Panc1 (cell line): ENCODE measurements at regions not wholly inside any gene's neighbourhood (a gene's known extent, or its start where the extent isn't known, plus 50 kb on each side); places are given as distances from the start of the nearest gene placed in this dataset.

ENCODE experiments used
- ATAC-seq: fragments of 200-7000 bp; cut with Tn5 transposase; 2 replicates; pipeline ENCODE4 v1.9.1; 2020; ENCODE audit warnings: mild to moderate bottlenecking, moderate library complexity
- BruUV-seq: library from RNA; stranded (reverse); fragments of 400-500 nt; replicated peaks from 2 replicates; lab custom pipeline; 2021; lab: Mats Ljungman, UMichigan
- CTCF ChIA-PET: fragments of 300-600 bp; sonication (Branson Sonifier 250); formaldehyde crosslinking; loops from one replicate; lab custom pipeline; 2022; ENCODE audit warnings: antibody characterized with exemption; lab: Charles Lee
- POLR2A ChIA-PET: fragments of 300-600 bp; sonication (Branson Sonifier 250); formaldehyde crosslinking; loops from one replicate; lab custom pipeline; 2022; ENCODE audit warnings: antibody characterized with exemption; lab: Charles Lee
- DNase-seq: peaks from one replicate; pipeline ENCODE4 v3.0.0-alpha.2; 2010; ENCODE audit warnings: low read depth, low spot score
- H3K27ac ChIP-seq: 2 replicates; pipeline ENCODE4 v1.5.1; 2011; ENCODE audit warnings: mild to moderate bottlenecking, low read length, inconsistent platforms
- H3K27me3 ChIP-seq: fragments of 200-500 bp; sonication (Bioruptor generic); 2 replicates; pipeline ENCODE4 v1.6.0; 2014; ENCODE audit warnings: low read length, inconsistent platforms; ENCODE audit not compliant: control insufficient read depth, insufficient read depth
- H3K36me3 ChIP-seq: fragments of 200-500 bp; sonication (Bioruptor generic); 2 replicates; pipeline ENCODE4 v1.5.1; 2014; ENCODE audit warnings: inconsistent platforms, mild to moderate bottlenecking, low read length, moderate library complexity; ENCODE audit not compliant: control insufficient read depth, insufficient read depth
- H3K4me1 ChIP-seq: 2 replicates; pipeline ENCODE4 v1.5.1; 2011; ENCODE audit warnings: inconsistent platforms, mild to moderate bottlenecking, low read length, moderate library complexity; ENCODE audit not compliant: control insufficient read depth, insufficient read depth
- H3K4me3 ChIP-seq, 2 experiments: 2 replicates each; pipeline ENCODE4 v1.5.1; 2011 to 2012; ENCODE audit warnings: low read depth in 2 of 2, low read length in 2 of 2, mild to moderate bottlenecking in 2 of 2, inconsistent platforms in 1 of 2, moderate library complexity in 1 of 2
- H3K9me3 ChIP-seq: fragments of 200-500 bp; sonication (Bioruptor generic); 2 replicates; pipeline ENCODE4 v1.5.1; 2014; ENCODE audit warnings: low read depth, mild to moderate bottlenecking, inconsistent platforms, low read length, moderate library complexity; ENCODE audit not compliant: control insufficient read depth, insufficient read depth
- POLR2AphosphoS5 ChIP-seq: IDR thresholded peaks from 2 replicates; pipeline ENCODE4 v1.6.1; 2012; ENCODE audit warnings: mild to moderate bottlenecking, low read depth, low read length, moderate library complexity
- SIN3A ChIP-seq: IDR thresholded peaks from 2 replicates; pipeline ENCODE4 v1.6.1; 2012; ENCODE audit warnings: low read depth, mild to moderate bottlenecking, low read length, moderate library complexity, borderline replicate concordance; ENCODE audit not compliant: insufficient read depth
- TCF7L2 ChIP-seq: IDR thresholded peaks from 2 replicates; pipeline ENCODE4 v1.6.1; 2011; ENCODE audit warnings: mild to moderate bottlenecking, low read depth, low read length, inconsistent platforms
- in situ Hi-C: cut with HindIII; loops from 2 replicates; pipeline ENCODE4 v1.10.0; 2016; ENCODE audit warnings: low sequenced_read_pairs, low pct_unique_long_range_greater_than_20kb
- intact Hi-C: fragments of 100-400 bp; cut with micrococcal nuclease; formaldehyde crosslinking; loops from one replicate; pipeline ENCODE4 v1.10.0; 2022; ENCODE audit not compliant: unreplicated experiment
- TF ChIP-seq, protein P1 (sequence below), 2 experiments: IDR thresholded peaks; 2 replicates each; pipeline ENCODE4 v1.6.1; 2011 to 2012; ENCODE audit warnings: low read depth in 2 of 2, control low read depth in 1 of 2, low read length in 1 of 2, mild to moderate bottlenecking in 1 of 2, moderate library complexity in 1 of 2; ENCODE audit not compliant: insufficient read depth in 1 of 2
- TF ChIP-seq, protein P2 (sequence below): fragments of 450-650 bp; IDR thresholded peaks from 2 replicates; pipeline ENCODE4 v1.5.1; 2017; ENCODE audit warnings: mild to moderate bottlenecking

DNA sequence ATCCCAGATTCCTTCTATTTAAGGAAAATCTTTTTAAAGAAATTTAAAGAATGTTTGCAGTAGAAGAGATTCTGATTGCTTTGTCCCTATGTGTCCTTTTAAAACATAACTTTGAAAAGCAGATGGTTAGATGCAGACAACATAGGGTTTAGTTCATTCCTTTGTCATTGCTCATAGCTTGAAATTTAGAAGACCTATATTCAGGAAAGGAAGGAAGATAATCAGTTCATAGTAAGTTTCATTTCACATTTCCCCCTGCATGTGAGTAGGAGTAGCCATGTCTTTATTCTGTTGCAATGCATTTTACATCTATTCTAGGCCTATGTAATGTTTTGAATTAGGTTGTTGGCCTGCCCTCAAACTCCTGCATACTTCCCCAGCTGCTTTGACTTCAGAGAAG lies 197.9 kb upstream of the GRIK2 start:
- intact Hi-C loops = no loop called here
- POLR2A ChIA-PET = no interaction called here
- Histone ChIP-seq H3K4me3 (no peak overlapping the region), H3K36me3 (no peaks in the 10 kb centered on the region), H3K27ac (no peak overlapping the region), H3K9me3 (no peaks in the 10 kb centered on the region), H3K4me1 (no peaks in the 10 kb centered on the region), H3K27me3 (no peaks in the 10 kb centered on the region)
- TF ChIP-seq, protein P1, sequence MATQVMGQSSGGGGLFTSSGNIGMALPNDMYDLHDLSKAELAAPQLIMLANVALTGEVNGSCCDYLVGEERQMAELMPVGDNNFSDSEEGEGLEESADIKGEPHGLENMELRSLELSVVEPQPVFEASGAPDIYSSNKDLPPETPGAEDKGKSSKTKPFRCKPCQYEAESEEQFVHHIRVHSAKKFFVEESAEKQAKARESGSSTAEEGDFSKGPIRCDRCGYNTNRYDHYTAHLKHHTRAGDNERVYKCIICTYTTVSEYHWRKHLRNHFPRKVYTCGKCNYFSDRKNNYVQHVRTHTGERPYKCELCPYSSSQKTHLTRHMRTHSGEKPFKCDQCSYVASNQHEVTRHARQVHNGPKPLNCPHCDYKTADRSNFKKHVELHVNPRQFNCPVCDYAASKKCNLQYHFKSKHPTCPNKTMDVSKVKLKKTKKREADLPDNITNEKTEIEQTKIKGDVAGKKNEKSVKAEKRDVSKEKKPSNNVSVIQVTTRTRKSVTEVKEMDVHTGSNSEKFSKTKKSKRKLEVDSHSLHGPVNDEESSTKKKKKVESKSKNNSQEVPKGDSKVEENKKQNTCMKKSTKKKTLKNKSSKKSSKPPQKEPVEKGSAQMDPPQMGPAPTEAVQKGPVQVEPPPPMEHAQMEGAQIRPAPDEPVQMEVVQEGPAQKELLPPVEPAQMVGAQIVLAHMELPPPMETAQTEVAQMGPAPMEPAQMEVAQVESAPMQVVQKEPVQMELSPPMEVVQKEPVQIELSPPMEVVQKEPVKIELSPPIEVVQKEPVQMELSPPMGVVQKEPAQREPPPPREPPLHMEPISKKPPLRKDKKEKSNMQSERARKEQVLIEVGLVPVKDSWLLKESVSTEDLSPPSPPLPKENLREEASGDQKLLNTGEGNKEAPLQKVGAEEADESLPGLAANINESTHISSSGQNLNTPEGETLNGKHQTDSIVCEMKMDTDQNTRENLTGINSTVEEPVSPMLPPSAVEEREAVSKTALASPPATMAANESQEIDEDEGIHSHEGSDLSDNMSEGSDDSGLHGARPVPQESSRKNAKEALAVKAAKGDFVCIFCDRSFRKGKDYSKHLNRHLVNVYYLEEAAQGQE (IDR thresholded peaks at IDR 0.05; ENCODE audit: insufficient read depth in 1 of 2, low read depth in 2 of 2, low read length in 1 of 2) = no peak
- no peak for TF ChIP-seq TCF7L2
- no peak for TF ChIP-seq POLR2AphosphoS5
- TF ChIP-seq, protein P2, sequence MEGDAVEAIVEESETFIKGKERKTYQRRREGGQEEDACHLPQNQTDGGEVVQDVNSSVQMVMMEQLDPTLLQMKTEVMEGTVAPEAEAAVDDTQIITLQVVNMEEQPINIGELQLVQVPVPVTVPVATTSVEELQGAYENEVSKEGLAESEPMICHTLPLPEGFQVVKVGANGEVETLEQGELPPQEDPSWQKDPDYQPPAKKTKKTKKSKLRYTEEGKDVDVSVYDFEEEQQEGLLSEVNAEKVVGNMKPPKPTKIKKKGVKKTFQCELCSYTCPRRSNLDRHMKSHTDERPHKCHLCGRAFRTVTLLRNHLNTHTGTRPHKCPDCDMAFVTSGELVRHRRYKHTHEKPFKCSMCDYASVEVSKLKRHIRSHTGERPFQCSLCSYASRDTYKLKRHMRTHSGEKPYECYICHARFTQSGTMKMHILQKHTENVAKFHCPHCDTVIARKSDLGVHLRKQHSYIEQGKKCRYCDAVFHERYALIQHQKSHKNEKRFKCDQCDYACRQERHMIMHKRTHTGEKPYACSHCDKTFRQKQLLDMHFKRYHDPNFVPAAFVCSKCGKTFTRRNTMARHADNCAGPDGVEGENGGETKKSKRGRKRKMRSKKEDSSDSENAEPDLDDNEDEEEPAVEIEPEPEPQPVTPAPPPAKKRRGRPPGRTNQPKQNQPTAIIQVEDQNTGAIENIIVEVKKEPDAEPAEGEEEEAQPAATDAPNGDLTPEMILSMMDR = no peak
- no peak for TF ChIP-seq SIN3A
- BruUV-seq = no TSS peak
- CTCF ChIA-PET = no interaction called here
- in situ Hi-C loops = no loop called here
- DNase-seq = no peak
- ATAC-seq = no peak

DNA sequence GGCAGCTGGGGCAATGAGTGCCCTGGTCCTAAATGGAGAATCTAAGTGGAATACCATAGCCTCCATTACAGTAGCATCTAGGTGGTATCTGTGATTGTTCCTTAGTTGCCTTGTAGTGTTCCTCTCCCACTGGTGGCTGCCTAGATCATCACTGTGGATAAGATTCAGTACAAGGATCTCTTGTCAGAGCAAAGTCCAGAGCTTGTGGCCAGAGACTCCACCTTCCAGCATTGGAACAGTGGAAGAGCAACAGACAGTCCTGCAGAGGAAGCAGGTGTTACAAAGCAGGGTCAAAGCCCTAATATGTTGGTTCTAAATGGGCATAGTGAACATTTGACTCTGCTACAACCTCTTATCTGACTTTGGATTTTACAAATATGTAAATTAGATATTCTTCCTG lies 194.1 kb upstream of the GRIK2 start:
- in situ Hi-C loops (no loop called here), intact Hi-C loops (no loop called here)
- Histone ChIP-seq H3K9me3 (no peaks in the 10 kb centered on the region), H3K36me3 (no peaks in the 10 kb centered on the region), H3K4me3 (no peak overlapping the region), H3K27ac (no peak overlapping the region), H3K27me3 (no peaks in the 10 kb centered on the region), H3K4me1 (no peaks in the 10 kb centered on the region)
- ATAC-seq (no peak), DNase-seq (no peak)
- ChIA-PET POLR2A (no interaction called here), CTCF (no interaction called here)
- TF ChIP-seq, protein P1 (IDR thresholded peaks at IDR 0.05; ENCODE audit: insufficient read depth in 1 of 2, low read depth in 2 of 2, low read length in 1 of 2) = no peak
- BruUV-seq = no TSS peak
